ENCODE measurements at regions not wholly inside any gene's neighbourhood (a gene's known extent, or its start where the extent isn't known, plus 50 kb on each side); places are given as distances from the start of the nearest gene placed in this dataset.

DNA sequence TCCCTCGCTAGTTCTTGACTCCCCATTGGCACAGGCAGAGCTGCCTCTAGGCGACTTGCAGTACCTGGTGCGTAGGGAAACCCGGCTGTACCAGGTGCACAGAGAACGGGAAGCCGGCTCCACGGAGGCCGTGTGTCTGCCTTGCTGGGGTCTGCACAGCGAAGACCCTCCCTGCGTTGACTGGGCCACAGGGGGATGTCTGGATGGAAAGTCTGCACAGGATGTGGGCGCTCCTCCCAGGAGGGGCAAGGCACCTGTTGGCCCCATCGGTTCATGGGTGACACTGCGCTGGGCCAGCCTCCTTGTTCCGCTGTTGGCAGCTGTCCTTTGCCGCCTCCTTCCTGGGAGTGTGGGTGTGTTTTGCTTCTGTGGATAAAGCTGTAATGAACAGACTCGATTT is 138.3 kb downstream of the TEX29 start:
- H3K36me3 Mint-ChIP-seq (ENCODE audit: insufficient read depth in 1 of 3, low read depth in 3 of 3), result peaks cover 0 to 2% (median 1%) of the 10 kb centered on the region in 3 experiments; a peak in 1 of 7 replicates
- Histone ChIP-seq H3K18ac (ENCODE audit: insufficient read length, low read depth, low read length) (no peak overlapping the region), H3T11ph (ENCODE audit: low read length) (no peak overlapping the region), H3K4me2 (ENCODE audit: insufficient read depth, insufficient read length, low read length) (no peak overlapping the region), H4K20me1 (ENCODE audit: control insufficient read depth, insufficient read depth, insufficient read length) (no peaks in the 10 kb centered on the region), H3K56ac (ENCODE audit: insufficient read length, low read depth, low read length) (no peak overlapping the region), H3K27me3 (ENCODE audit: insufficient read depth, low read length) (no peaks in the 10 kb centered on the region), H2BK20ac (ENCODE audit: low read depth, low read length, poor library complexity, severe bottlenecking) (no peak overlapping the region), H2BK15ac (ENCODE audit: low read depth, low read length) (no peak overlapping the region), H3K14ac (ENCODE audit: insufficient read depth, low read length) (no peak overlapping the region), H4K5ac (ENCODE audit: insufficient read length, low read depth, low read length) (no peak overlapping the region), H4K91ac (ENCODE audit: insufficient read length, low read depth, low read length) (no peak overlapping the region), H2BK12ac (ENCODE audit: insufficient read length, low read depth, low read length) (no peak overlapping the region), H2AK5ac (ENCODE audit: insufficient read length, low read length) (no peak overlapping the region), H3K4ac (ENCODE audit: low read depth, low read length) (no peak overlapping the region), H3K9me3 (ENCODE audit: control insufficient read depth, low read depth, low read length) (no peaks in the 10 kb centered on the region), H3K79me1 (ENCODE audit: insufficient read depth, low read depth, low read length, poor library complexity, severe bottlenecking) (no peaks in the 10 kb centered on the region), H3K27ac (ENCODE audit: insufficient read length, low read depth, low read length) (no peak overlapping the region), H3K4me1 (ENCODE audit: insufficient read depth, low read length) (no peaks in the 10 kb centered on the region), H3K79me2 (ENCODE audit: insufficient read depth, low read length) (no peaks in the 10 kb centered on the region), H3K23me2 (ENCODE audit: insufficient read length, low read depth, low read length, poor library complexity, severe bottlenecking) (no peaks in the 10 kb centered on the region), H2AFZ (ENCODE audit: low read length) (no peak overlapping the region), H2BK5ac (ENCODE audit: insufficient read length, low read length) (no peak overlapping the region), H2BK120ac (ENCODE audit: low read depth, low read length, poor library complexity, severe bottlenecking) (no peak overlapping the region), H4K8ac (replicated peaks; ENCODE audit: insufficient read length, low read depth, low read length) (no peak overlapping the region), H3K9ac (ENCODE audit: extremely low read depth, insufficient read length, low read length) (no peak overlapping the region), H3K23ac (ENCODE audit: insufficient read length, low read depth, low read length) (no peak overlapping the region)
- TF ChIP-seq, protein P1, sequence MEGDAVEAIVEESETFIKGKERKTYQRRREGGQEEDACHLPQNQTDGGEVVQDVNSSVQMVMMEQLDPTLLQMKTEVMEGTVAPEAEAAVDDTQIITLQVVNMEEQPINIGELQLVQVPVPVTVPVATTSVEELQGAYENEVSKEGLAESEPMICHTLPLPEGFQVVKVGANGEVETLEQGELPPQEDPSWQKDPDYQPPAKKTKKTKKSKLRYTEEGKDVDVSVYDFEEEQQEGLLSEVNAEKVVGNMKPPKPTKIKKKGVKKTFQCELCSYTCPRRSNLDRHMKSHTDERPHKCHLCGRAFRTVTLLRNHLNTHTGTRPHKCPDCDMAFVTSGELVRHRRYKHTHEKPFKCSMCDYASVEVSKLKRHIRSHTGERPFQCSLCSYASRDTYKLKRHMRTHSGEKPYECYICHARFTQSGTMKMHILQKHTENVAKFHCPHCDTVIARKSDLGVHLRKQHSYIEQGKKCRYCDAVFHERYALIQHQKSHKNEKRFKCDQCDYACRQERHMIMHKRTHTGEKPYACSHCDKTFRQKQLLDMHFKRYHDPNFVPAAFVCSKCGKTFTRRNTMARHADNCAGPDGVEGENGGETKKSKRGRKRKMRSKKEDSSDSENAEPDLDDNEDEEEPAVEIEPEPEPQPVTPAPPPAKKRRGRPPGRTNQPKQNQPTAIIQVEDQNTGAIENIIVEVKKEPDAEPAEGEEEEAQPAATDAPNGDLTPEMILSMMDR (conservative IDR thresholded peaks at IDR 0.05), result no peak
- WGBS (ENCODE audit: extremely low coverage, insufficient read length, low lambda C conversion rate), result no CpG with 5 or more reads among the region's 16 CpGs
- peaks cover 34% of the 10 kb centered on the region for H3K27me3 Mint-ChIP-seq (ENCODE audit: low read depth)
- DNase-seq, result no peak
- H3K9me3 Mint-ChIP-seq, result peaks cover 3 to 15% of the 10 kb centered on the region in 2 experiments; a peak in 3 of 5 replicates
- H3K27ac Mint-ChIP-seq, result no peak overlapping the region
- H3K4me1 Mint-ChIP-seq, result no peaks in the 10 kb centered on the region
- no peak overlapping the region for H3K4me3 Mint-ChIP-seq
